Vagina (tissue), 2 donors: ENCODE measurements at regions not wholly inside any gene's neighbourhood (a gene's known extent, or its start where the extent isn't known, plus 50 kb on each side); places are given as distances from the start of the nearest gene placed in this dataset.

Source experiments
- CTCF ChIP-seq, 3 experiments: fragments of 450-650 bp in 2 of 3; fragments of 200-600 bp in 1 of 3; sonication (generic) in 1 of 3; IDR thresholded peaks; one replicate each; pipeline ENCODE4 v1.5.1; 2017 to 2019; ENCODE audit warnings: antibody characterized with exemption in 3 of 3, mild to moderate bottlenecking in 2 of 3, moderate library complexity in 2 of 3
- POLR2A ChIP-seq, 2 donors: fragments of 450-650 bp; IDR thresholded peaks; one replicate each; pipeline ENCODE4 v1.6.1; 2017; ENCODE audit warnings: antibody characterized with exemption in 2 of 2, mild to moderate bottlenecking in 2 of 2, moderate library complexity in 2 of 2
- POLR2AphosphoS5 ChIP-seq, 2 donors: sonication (generic); formaldehyde crosslinking; IDR thresholded peaks; one replicate each; pipeline ENCODE4 v1.9.0; 2017; ENCODE audit warnings: antibody characterized with exemption in 2 of 2, mild to moderate bottlenecking in 2 of 2, low read depth in 1 of 2; ENCODE audit not compliant: insufficient read depth in 1 of 2

GRCh38 chr6:141131616-141132015 lies 1001.1 kb upstream of the GJE1 start:
- TF ChIP-seq POLR2A (IDR thresholded peaks at IDR 0.05) (no peak), CTCF (IDR thresholded peaks at IDR 0.05) (no peak), POLR2AphosphoS5 (IDR thresholded peaks at IDR 0.05; ENCODE audit: insufficient read depth in 1 of 2, low read depth in 1 of 2) (no peak)
